NCI-H2196 (cell line): ENCODE measurements at regions not wholly inside any gene's neighbourhood (a gene's known extent, or its start where the extent isn't known, plus 50 kb on each side); places are given as distances from the start of the nearest gene placed in this dataset.

Experiments used
- DNase-seq: peaks from one replicate; lab custom pipeline; 2025; ENCODE audit not compliant: unreplicated experiment; lab: John Stamatoyannopoulos, UW

DNA sequence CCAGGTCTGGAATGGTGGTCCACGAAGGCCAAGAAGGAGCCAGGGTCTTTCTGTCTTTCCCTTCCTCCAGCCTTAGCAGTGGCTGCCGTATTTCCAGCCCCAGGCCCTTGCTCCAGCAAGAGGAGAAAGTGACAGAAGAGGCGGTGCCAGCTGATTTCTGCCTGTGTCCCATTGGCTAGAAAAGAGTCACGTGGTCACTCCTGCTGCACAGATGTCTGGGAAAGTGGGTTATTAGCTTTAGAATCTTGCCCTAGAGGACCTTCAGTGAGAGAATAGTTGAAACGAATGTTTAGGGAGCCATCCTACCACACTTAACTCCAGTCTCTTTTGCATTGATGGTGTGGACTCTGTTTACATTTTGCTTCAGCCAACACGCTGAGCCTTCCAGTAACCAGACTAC, 99.3 kb upstream of the BCOR start:
- no peak for DNase-seq

DNA sequence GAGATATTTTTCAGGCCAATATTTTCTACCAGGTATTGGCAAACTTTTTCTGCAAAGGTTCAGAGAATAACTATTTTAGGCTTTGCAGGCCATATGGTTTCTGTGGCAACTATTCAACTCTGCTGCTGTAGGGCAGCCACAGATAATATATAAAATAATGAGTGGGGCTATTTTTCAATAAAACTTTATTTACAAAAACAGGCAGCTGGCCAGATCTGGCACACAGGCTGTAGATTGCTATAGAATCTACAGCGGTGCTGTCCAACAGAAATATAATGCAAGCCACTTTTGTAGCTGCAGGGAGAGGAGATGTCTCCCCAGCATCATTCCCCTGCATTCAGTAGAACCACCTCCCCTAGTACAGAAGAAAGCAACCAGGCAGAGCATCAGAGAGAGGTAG, 97.6 kb upstream of the BCOR start:
- no peak for DNase-seq

DNA sequence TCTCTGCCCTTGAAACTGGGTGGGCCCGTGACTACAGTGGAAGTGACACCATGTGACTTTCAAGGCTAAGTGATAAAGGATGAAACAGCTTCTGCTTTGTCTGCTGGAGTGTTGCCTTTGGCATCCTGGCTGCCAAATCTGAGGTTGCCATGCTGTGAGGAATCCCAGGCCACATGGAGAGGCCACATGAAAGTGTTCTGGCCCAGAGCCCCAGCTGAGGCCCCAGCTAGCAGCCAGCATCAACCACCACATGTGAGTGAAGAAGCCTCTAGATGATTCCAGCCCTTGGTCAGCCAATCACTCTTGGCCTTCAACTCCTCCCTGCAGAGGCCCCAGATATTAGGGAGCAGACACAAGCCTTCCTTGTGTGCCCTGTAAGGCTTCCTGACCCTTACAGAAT, 94.4 kb upstream of the BCOR start:
- DNase-seq = no peak

DNA sequence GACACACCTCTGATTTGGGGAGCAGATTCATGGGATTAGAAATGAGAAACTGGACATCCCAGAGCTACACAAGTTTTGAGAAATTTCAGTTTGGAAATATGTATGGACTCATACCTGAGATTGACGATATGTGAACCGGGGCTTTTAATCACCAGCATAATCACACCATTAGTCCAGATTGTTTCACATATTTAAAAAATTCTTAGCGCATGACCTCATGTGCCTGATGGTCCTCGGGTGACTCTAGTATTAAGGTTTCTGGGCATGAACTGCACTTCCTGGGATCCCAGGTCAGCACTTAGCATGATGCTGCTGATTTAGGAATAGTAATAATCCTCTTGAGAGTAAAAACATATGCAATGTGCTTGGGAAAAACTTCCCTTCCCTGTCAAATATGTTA, 91.9 kb upstream of the BCOR start:
- no peak for DNase-seq

DNA sequence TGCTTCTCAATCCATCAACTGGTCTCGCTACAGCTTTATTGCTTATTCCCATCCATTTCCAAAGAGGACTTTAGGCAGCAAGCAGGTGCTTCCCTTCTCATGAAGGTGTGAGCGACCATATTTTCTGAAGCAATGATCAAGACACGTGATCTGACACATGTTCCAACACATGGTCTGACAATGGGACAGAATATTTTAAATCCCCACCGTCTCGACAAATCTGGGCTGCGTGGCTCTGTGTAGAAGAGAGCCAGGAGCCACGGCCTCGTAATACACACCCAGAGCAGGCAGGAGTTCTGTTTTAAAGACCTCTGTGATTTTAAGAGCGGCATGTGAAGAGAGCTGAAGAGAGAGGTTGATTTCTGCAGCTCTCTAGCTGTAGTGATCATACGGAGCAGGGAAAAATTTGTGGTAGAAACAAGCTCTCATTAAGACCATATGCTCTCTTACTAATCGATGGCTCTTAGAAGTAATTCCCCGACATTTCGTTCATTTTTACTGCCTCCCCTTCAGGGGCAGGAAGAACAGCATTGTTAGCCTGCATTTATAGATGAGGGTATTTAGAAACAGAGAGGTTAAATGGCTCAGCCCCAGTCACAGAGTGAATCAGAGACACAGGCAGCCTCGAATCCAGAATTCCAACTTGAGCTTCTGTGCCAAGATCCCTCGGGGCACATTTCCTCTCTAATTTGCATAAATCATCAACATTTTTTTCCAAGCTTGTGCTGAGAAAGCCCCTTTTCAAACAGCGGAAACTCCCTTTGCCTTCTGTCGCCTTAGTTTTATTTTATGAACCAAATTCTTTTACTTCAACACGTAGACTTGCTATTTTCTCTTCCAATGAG, 91.0 kb upstream of the BCOR start:
- no peak for DNase-seq

DNA sequence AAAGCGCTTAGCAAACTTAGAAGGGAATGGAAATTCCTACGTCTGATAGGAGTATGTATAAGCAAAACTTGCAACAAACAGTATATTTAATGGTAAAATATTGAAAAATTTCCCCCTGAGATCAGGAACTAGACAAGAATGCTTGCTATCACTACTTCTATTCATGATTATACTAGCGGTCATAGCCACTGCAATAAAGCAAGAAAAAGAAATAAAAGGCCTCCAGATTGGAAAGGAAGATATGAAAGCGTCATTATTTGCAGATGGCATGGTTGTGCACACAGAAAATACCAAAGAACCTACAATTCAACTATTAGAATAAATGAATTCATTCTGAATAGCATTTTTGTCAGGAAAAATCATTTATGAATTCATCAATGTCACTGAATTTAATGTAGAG, 87.2 kb upstream of the BCOR start:
- DNase-seq = no peak

DNA sequence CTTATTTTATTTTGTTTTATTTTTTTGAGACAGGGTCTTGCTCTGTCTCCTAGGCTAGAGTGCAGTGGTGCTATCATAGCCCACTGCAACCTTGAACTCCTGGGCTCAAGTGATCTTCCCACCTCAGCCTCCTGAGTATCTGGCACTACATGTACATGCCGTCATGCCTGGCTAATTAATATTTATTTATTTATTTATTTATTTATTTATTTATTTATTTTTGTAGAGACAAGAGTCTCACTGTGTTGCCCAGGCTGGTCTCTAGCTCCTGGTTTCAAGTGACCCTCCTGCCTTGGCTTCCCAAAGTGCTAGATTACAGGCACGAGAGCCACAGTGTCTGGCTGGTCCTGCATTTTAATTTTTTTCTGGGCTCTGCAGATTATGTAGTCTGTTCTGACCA, 84.9 kb upstream of the BCOR start:
- no peak for DNase-seq

DNA sequence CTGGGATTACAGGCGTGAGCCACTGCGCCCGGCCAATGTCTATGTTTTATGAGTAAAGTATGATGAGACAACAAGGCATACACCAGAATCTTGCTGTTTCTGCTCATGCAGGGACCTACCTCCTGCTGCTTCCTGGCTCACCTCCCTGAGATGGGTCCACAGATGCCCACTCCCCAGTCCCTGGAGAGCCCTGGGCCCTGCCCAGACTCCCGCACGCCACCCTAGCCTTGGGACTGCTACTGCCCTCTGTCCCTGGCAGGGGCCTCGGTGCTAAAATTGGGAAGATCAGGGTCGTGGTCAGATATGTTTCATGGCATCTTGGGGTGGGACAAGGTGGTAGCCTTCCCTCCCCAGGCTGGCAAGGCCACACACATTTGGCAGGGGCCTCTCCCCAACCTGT, 84.3 kb upstream of the BCOR start:
- no peak for DNase-seq

DNA sequence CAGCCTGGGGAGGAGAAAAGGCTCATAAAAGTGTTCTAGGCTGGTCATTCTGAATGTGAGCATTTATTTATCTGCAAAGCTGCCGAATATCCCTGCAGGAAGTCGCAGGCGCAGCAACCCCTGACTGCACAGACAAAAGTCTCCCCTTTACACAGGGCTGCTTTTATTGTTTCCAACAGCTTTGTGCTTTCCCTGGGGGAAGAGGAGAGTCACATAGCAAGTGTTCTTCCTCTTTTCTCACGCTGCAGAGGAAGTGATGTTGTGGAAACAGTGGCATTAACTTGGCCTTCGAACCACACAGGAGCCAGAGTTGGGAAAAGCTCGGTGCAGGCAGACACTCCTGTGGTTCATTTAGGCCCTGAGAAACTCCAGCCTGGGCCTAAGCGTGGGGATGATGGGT, 81.5 kb upstream of the BCOR start:
- no peak for DNase-seq

DNA sequence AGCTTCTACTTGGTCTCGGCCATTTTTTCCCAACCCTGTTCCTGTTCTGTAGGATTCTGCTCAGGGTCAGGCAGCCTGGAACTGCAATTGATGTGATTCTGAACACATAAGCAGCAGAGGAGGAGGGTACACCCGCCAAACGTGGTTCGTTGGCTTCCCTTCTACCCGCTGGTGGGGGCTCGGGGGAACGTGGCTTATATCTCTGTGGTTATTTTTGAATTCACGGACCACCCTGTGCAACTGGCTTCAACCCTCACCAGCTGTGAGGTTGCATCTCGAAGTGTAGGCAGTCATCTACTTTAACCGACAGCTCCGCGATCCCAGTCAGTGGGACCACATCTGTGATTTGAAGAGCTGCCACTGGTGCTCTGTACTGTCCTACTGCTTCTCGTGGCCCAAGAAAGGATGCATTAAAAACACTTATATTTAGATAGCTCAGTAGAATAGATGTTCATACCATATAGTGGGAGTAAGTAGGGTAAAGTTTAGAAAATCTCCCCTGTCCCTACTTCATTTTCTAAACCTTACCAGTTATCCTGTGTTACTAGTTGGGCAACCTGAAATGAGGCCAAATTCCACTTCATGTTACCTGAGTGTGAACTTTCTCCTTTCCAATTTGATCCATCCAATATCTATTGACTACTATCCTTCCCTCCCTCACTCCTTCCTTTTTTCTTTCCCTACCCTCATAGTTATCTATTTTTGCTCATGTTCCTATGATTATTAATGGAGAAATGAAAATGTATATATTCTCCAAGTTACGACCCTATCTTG, 80.4 kb upstream of the BCOR start:
- DNase-seq = no peak

DNA sequence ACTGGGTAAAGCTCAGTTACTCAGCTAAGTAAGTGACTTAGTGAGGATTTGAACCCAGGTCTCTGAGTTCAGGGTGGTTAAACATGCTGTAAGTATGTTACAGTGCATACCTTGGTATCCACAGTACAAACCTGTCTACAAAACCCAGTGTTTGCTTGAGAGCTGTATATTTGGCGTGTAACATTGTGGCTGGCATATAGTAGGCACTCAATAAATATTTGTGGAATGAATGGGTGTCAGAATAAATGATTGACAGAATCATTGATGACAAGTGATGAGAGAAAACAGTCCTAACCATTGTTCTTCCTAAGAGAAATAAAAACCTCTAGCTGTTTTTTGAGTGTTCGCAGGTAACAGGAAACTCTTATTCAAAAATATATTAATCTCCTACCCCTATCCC, 79.7 kb upstream of the BCOR start:
- DNase-seq = no peak

DNA sequence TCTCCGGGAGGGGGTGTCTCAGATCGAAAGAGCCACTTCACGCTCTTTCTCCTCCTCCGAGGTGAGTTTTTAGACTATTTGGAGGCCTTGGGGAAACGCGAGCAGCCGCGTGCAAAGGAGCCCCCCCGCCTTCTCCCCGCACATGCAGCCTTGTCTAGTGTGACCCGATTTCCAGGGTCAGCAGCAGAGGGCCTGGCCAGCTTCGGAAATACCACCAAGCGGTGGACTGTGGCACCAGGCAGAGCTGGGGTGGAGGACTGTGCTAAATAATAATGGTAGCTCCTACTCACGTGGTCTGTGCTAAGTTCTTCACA, 79.3 kb upstream of the BCOR start:
- DNase-seq = no peak

DNA sequence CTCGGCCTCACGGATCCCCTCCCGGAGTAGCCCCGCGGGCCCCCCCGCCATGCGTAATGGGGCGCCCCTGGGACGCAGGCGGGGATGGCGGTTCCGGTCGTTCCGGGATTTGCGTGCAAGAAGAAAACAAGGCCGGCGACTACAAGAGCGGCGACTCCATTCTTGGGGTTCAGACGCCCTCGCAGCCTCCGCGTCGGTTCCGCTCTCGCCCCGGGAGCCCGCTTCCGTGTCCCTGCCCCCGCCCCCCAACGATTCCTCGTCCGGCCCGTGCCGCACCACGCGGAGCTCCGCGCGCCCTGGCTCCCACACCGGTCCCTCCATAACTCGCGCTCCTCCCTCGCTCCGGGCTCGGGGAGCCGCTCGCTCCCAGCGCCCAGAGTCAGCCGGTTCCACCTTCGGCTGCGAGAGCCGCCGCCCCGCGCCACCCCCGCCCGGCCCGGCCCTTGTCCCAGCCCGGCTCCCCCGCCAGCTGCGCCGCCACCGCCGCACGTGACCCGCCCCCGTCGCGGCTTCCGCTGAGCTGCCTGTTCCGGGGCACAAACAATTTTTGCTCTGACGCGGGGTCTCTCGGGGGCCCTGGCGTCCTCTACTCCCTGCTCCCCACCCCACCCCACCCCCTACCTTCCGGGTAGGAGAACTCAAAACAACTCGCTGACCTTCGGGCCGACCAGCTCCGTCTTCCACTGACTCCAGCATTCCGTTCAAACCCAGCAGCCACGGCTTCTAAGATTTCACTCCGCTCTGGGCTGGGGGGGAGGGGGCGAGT, 78.8 kb upstream of the BCOR start:
- DNase-seq = peak; percentile 24

DNA sequence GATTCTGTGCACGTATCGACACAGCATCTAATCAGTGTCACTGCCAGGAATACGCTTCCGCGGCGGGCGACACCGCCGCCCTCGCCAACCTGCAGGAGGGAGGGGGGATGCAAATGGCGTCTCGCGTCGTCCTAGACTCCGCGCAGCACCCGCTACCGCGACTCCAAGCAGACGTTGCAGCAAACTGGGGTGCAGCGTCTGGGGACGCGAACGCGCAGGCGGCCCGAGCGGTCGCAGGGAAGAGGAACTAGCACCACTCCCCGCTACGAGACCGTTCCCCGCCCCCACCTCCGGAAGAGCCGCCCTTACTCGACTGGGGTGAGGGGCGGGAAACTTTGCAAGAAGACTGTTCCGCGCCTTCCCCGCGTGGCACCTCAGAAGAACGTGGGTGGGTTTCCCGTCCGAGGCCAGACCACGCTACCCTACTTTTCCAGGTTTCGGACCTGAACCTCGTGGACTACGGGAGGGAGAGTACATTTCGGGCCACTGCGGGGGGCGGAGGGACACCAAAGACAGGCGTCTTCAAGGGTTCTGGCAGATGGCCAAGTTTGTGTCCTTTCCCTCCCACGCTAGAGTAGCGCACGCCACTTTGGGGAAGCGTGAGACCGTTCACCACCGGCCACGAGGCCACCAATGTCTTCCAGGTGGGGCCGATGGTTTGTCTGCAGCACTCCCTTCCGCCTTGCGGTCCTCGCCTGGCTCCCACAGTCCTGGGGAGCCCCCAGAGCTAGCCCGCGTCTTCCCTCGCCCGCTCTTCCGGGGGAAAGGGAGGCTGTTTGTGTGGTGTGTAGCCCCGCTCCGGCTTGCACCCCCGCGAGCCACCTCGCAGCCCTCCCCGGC, 78.0 kb upstream of the BCOR start:
- peak; percentile 70 for DNase-seq

DNA sequence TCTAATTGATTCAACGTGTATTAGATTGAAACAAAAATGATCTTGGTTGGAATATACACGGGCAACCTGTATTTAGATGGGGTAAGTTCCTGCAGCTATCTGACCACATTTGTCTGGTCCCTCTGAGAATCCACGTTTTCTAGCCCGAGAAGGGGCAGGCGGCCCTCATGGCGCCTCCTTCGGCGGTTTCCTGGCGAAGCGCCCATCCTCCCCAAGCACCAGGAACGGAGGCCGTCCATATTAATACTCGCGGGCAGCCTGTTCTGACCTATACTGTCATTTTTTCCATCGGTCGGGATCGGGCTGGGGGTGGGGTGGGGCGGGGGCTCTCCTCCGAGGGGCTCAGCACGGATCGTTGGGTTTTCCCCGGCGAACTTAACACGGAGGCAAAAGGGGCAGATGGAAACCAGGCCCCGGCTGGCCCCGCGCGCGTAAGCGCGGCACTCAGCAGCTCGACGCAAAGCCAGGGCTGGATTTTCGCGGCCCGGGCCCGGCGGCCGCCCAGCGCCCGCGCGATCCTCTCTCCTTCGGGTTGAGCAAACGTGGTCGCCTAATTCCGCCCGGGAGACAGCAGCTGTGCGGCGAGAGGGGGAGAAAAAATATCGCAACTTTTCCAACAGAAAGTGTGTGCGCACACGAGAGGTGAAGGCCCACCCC, 77.2 kb upstream of the BCOR start:
- DNase-seq = peak; percentile 62

DNA sequence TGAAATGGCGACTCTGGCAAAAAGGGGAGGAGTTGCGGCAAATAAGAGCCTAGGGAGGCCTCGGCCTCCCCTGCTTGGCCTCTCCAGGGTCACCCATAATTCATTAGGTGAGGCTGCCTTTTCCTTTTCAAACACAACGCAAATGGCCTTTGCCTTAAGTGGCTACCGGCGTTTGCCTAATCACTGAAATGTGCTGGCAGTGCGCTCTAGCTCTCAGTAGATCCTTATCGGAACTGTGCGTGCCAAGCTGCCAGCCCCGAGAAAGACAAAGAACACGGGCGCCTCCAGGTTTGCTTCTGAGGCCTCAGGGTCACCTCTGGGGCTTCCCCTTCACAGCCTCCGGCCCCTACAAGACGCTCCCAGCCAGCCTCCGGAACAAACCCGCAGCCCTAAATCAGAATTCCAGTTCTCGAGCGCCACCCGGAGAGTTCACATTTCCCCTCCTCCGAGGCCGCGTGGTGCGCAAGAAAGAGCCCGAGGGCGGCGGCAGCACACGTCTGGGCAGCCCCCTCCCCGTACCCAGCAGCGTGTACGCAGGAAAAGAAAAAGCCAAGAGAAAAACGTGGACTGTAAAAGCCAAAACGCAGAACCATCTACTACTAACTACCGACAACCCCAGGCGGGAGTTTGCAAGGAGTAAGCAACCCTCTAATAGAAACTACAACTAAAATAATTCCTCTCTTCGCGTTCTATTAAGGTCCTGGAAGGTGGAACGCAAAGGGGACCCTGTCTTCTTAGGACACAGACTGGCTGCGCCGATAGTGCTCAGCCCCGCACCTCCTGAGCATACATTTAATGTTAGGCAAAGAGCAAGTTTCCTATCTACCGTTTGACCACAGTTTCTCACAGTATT, 76.5 kb upstream of the BCOR start:
- peak; percentile 59 for DNase-seq

DNA sequence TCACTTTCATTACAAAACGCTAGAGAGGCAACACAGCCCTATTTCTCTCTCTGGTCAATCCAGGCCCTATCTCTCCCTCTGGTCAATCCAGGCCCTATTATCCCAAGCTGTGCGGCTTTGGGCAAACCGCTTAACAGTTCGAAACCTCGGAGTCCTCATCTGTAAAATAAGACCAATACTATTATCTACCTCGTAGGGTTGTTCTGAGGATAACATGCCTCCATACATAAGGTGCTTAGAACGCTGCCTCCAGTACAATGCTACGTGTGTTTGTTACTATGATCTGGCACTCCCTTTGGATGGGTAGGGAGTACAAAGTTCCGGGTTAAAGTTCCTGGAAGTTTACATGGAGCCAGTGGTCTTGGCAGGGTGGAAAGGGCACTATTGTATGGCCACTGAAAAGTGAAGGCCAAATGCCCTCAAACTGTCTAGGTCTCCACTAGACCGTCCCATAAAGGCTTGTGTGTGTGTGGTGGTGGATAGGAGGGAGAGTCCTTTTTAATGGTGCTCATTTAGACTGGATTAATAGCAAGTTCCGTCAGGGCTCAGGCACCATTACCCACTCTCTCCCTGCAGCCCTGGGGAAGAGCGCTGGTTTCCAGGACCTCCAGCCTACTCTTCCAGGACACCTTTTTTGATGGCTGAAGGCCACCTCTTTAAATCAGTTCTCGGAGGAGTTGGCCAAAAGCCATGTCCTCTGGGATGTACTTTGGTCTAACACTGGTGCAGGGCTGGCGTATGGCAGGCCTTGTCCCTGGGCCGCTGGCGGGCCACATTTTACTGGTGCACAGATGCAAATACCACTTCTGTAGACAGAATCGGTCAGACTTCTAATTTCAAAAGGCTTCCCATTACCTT, 75.6 kb upstream of the BCOR start:
- DNase-seq = no peak

DNA sequence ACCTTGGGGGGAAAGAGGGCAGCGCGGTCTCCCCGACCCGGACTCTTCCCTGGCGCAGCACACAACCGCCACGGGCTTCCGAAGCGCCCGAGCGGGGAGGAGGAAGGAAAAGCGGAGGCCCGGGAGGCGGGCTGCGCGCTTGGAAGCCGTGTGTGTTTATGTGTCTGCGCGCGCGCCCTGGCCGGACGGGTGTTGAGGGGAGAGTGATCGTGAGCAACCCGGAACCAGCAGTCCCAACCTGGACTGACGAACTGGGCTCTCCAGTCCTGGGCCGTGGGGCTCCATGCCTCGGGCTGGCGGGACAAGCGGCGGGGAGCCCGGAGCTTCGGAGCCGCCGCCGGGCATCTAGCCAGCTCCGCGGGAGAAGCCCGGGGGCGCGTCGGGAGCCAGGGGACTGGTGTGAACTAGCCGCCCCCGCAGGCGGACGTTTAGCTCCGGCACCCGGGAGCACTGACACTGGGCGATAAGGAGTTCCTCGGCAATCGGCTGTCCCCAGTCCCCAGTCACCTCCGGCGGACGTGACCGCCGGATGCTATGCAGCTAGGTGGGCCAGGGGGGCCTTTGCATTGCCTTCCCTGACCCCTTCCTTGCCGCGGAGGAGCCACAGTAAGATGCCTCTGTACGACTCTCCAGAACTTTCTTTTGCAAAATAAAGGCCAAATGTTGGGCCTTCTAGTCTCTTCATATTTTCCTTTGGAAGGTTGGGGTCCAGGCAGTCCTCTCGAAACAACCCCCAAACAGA, 74.8 kb upstream of the BCOR start:
- no peak for DNase-seq
